Neural progenitor cell (in vitro differentiated cells): ENCODE measurements at regions not wholly inside any gene's neighbourhood (a gene's known extent, or its start where the extent isn't known, plus 50 kb on each side); places are given as distances from the start of the nearest gene placed in this dataset.

Experiments
- DNase-seq: peaks from one replicate; pipeline ENCODE4 v3.0.0-alpha.2; 2016; ENCODE audit warnings: low spot score
- H2AFZ ChIP-seq: fragments of 200-600 bp; sonication (generic); replicated peaks from 2 replicates; pipeline ENCODE4 v1.6.1; 2016; ENCODE audit warnings: antibody characterized with exemption
- H3F3A ChIP-seq: fragments of 200-600 bp; sonication (generic); 2 replicates; pipeline ENCODE4 v1.6.1; 2016; ENCODE audit warnings: antibody characterized with exemption, low read depth
- H3K27ac ChIP-seq: fragments of 200-600 bp; sonication (generic); 2 replicates; pipeline ENCODE4 v1.5.1; 2016; ENCODE audit warnings: mild to moderate bottlenecking
- H3K27me3 ChIP-seq: fragments of 200-600 bp; sonication (generic); 2 replicates; pipeline ENCODE4 v1.6.1; 2016; ENCODE audit warnings: mild to moderate bottlenecking, moderate library complexity
- H3K36me3 ChIP-seq: fragments of 200-600 bp; sonication (generic); 2 replicates; pipeline ENCODE4 v1.5.1; 2016
- H3K4me1 ChIP-seq: fragments of 200-600 bp; sonication (generic); 2 replicates; pipeline ENCODE4 v1.6.1; 2016; ENCODE audit warnings: mixed run types
- H3K4me2 ChIP-seq: fragments of 200-600 bp; sonication (generic); 2 replicates; pipeline ENCODE4 v1.6.1; 2016
- H3K4me3 ChIP-seq: fragments of 200-600 bp; sonication (generic); 2 replicates; pipeline ENCODE4 v1.5.1; 2016
- H3K79me2 ChIP-seq: fragments of 200-600 bp; sonication (generic); 2 replicates; pipeline ENCODE4 v1.6.1; 2016; ENCODE audit warnings: low read depth
- H3K9ac ChIP-seq: fragments of 200-600 bp; sonication (generic); 2 replicates; pipeline ENCODE4 v1.6.1; 2016
- H3K9me3 ChIP-seq: fragments of 200-600 bp; sonication (generic); 2 replicates; pipeline ENCODE4 v1.5.1; 2016; ENCODE audit warnings: low read depth
- H4K20me1 ChIP-seq: fragments of 200-600 bp; sonication (generic); 2 replicates; pipeline ENCODE4 v1.6.1; 2016; ENCODE audit warnings: low read depth
- H3K27ac Mint-ChIP-seq: 3 replicates; pipeline ENCODE4 v1.8.0; 2021; ENCODE audit warnings: mixed read lengths
- H3K27me3 Mint-ChIP-seq: 2 replicates; pipeline ENCODE4 v1.8.0; 2022; ENCODE audit warnings: low read depth, mild to moderate bottlenecking, inconsistent platforms, moderate library complexity, mixed read lengths; ENCODE audit not compliant: insufficient read depth
- H3K36me3 Mint-ChIP-seq: 3 replicates; pipeline ENCODE4 v1.8.0; 2021; ENCODE audit warnings: mixed read lengths
- H3K4me1 Mint-ChIP-seq: 3 replicates; pipeline ENCODE4 v1.8.0; 2021; ENCODE audit warnings: mixed read lengths
- H3K4me3 Mint-ChIP-seq: 3 replicates; pipeline ENCODE4 v1.8.0; 2021; ENCODE audit warnings: mild to moderate bottlenecking, moderate library complexity, mixed read lengths
- H3K9me3 Mint-ChIP-seq: 3 replicates; pipeline ENCODE4 v1.8.0; 2020; ENCODE audit warnings: mixed read lengths
- EZH2 ChIP-seq: fragments of 200-600 bp; sonication (generic); IDR thresholded peaks from 2 replicates; pipeline ENCODE4 v1.6.1; 2017; ENCODE audit warnings: antibody characterized with exemption, mild to moderate bottlenecking, moderate library complexity
- EZH2phosphoT487 ChIP-seq: fragments of 200-600 bp; sonication (generic); IDR thresholded peaks from 2 replicates; pipeline ENCODE4 v1.6.1; 2017; ENCODE audit warnings: antibody characterized with exemption
- TF ChIP-seq, protein P1 (sequence below): fragments of 200-600 bp; sonication (generic); IDR thresholded peaks from 2 replicates; pipeline ENCODE4 v1.5.1; 2017; ENCODE audit warnings: antibody characterized with exemption, mild to moderate bottlenecking

DNA sequence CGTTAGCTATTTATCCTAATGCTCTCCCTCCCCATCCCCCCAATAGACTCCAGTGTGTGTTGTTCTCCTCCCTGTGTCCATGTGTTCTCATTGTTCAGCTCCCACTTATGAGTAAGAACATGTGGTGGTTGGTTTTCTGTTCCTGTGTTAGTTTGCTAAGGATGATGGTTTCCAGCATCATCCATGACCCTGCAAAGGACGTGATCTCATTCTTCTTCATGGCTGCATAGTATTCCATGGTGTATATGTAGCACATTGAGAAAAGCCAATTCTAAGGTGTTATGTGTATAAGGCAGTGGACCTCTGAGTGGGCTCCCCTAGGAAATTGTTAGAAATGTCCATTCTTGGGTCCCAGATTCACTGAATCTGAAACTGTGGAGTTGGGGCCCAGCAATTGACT, 103.1 kb upstream of the MYO10 start:
- TF ChIP-seq EZH2phosphoT487 (no peak), EZH2 (no peak)
- TF ChIP-seq, protein P1, sequence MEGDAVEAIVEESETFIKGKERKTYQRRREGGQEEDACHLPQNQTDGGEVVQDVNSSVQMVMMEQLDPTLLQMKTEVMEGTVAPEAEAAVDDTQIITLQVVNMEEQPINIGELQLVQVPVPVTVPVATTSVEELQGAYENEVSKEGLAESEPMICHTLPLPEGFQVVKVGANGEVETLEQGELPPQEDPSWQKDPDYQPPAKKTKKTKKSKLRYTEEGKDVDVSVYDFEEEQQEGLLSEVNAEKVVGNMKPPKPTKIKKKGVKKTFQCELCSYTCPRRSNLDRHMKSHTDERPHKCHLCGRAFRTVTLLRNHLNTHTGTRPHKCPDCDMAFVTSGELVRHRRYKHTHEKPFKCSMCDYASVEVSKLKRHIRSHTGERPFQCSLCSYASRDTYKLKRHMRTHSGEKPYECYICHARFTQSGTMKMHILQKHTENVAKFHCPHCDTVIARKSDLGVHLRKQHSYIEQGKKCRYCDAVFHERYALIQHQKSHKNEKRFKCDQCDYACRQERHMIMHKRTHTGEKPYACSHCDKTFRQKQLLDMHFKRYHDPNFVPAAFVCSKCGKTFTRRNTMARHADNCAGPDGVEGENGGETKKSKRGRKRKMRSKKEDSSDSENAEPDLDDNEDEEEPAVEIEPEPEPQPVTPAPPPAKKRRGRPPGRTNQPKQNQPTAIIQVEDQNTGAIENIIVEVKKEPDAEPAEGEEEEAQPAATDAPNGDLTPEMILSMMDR, result no peak
- peaks cover 1% of the 10 kb centered on the region for H3K27me3 Mint-ChIP-seq
- H3K9me3 Mint-ChIP-seq, result no peaks in the 10 kb centered on the region
- Histone ChIP-seq H3K4me3 (no peak overlapping the region), H3K36me3 (no peaks in the 10 kb centered on the region), H3K27ac (no peak overlapping the region), H2AFZ (no peak overlapping the region), H3K4me2 (no peak overlapping the region), H3K9ac (no peak overlapping the region), H3K27me3 (no peaks in the 10 kb centered on the region), H4K20me1 (no peaks in the 10 kb centered on the region), H3K79me2 (no peaks in the 10 kb centered on the region), H3K4me1 (no peaks in the 10 kb centered on the region), H3K9me3 (no peaks in the 10 kb centered on the region), H3F3A (no peaks in the 10 kb centered on the region)
- no peaks in the 10 kb centered on the region for H3K36me3 Mint-ChIP-seq
- H3K4me3 Mint-ChIP-seq, result no peak overlapping the region
- H3K27ac Mint-ChIP-seq, result no peak overlapping the region
- H3K4me1 Mint-ChIP-seq, result peaks cover 9% of the 10 kb centered on the region
- no peak for DNase-seq

DNA sequence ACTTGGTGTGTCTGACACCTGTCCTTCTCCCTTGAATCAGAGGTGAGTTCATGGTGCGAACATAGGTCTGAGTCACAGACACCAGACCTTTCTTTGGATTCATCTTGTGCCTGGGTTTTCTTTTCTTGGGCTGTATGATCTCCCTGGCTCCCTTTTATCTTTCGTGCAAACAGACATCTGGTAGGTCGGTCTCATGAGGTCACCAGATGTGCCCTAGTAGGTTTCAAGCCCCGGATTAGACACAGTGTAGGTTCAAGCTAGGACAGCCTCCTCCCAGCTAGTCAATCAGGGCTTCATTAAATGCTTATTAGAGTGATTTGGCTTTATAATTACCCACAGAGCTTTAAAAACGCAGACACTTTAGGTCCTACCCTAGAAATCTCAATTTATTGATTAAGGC, 106.0 kb upstream of the MYO10 start:
- no peak overlapping the region for H3K4me3 ChIP-seq

DNA sequence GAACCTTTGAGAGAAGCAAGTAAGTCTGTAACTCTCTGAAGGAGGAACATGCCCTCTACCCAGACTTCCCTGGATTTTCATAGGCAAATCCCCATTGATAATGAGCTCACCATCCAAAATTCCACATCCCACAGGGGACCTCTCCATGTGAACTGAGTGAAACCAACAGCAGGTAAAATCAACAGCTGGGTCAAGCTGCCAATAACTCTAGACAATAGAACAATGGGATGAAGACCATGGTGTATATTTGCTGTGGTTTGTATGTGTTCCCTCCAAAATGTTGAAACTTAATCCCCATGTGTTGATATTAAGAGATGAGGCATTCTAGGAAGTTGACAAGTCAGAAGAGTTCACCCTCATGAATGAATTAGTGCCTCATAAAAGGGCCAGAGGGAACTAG, 110.2 kb upstream of the MYO10 start:
- Histone ChIP-seq H3K27ac (no peak overlapping the region), H4K20me1 (no peaks in the 10 kb centered on the region), H3K4me2 (no peak overlapping the region), H3F3A (no peaks in the 10 kb centered on the region), H3K27me3 (no peaks in the 10 kb centered on the region), H3K9ac (no peak overlapping the region), H3K79me2 (no peaks in the 10 kb centered on the region), H3K36me3 (no peaks in the 10 kb centered on the region), H3K9me3 (no peaks in the 10 kb centered on the region), H3K4me1 (no peaks in the 10 kb centered on the region), H3K4me3 (no peak overlapping the region), H2AFZ (no peak overlapping the region)
- Mint-ChIP-seq H3K27ac (no peak overlapping the region), H3K4me3 (no peak overlapping the region), H3K27me3 (peaks cover 6% of the 10 kb centered on the region), H3K9me3 (no peaks in the 10 kb centered on the region), H3K36me3 (no peaks in the 10 kb centered on the region), H3K4me1 (peaks cover 4% of the 10 kb centered on the region)
- TF ChIP-seq, protein P1, result no peak
- no peak for DNase-seq

More for the DNA sequence above, 106.0 kb upstream of the MYO10 start:
- Mint-ChIP-seq H3K27me3 (peaks cover 2% of the 10 kb centered on the region), H3K4me3 (no peak overlapping the region), H3K36me3 (no peaks in the 10 kb centered on the region), H3K4me1 (peaks cover 9% of the 10 kb centered on the region), H3K9me3 (no peaks in the 10 kb centered on the region), H3K27ac (no peak overlapping the region)
- Histone ChIP-seq H3K4me2 (no peak overlapping the region), H4K20me1 (no peaks in the 10 kb centered on the region), H3K27ac (no peak overlapping the region), H3K9ac (no peak overlapping the region), H3K36me3 (no peaks in the 10 kb centered on the region), H3K79me2 (no peaks in the 10 kb centered on the region), H3K4me1 (no peaks in the 10 kb centered on the region), H2AFZ (no peak overlapping the region), H3K9me3 (no peaks in the 10 kb centered on the region), H3F3A (no peaks in the 10 kb centered on the region), H3K27me3 (no peaks in the 10 kb centered on the region)
- TF ChIP-seq EZH2phosphoT487 (no peak), EZH2 (no peak)
- TF ChIP-seq, protein P1, result no peak
- no peak for DNase-seq

DNA sequence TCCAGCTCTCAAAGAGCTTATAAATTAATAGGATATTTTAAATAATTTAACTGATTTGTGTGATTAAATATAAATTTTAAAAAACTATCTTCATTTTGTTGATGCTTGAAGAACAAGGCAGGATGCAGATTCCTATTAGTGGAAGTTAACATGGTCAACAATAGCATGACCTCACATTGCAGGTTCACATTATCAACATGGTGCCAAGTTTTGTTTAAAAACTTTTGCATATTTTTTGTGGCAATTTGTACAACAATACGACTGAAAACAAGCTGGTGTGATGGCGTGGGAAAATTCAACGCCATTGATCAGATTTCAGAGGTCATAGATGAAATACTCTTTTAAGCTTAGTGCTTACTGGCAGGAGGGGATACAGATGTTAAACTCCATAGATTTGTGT, 114.1 kb upstream of the MYO10 start:
- no peaks in the 10 kb centered on the region for H3K36me3 ChIP-seq
- no peak overlapping the region for H2AFZ ChIP-seq
- Mint-ChIP-seq H3K36me3 (no peaks in the 10 kb centered on the region), H3K4me1 (no peaks in the 10 kb centered on the region), H3K4me3 (no peak overlapping the region), H3K27me3 (peaks cover 9% of the 10 kb centered on the region), H3K9me3 (no peaks in the 10 kb centered on the region), H3K27ac (no peak overlapping the region)
- TF ChIP-seq EZH2 (no peak), EZH2phosphoT487 (no peak)
- TF ChIP-seq, protein P1, result no peak
- H3K9ac ChIP-seq, result no peak overlapping the region
- no peaks in the 10 kb centered on the region for H4K20me1 ChIP-seq
- no peaks in the 10 kb centered on the region for H3K9me3 ChIP-seq
- no peak overlapping the region for H3K27ac ChIP-seq
- no peak for DNase-seq
- H3K4me1 ChIP-seq, result no peaks in the 10 kb centered on the region
- H3F3A ChIP-seq, result no peaks in the 10 kb centered on the region
- no peak overlapping the region for H3K4me3 ChIP-seq
- no peaks in the 10 kb centered on the region for H3K27me3 ChIP-seq
- H3K79me2 ChIP-seq, result no peaks in the 10 kb centered on the region
- H3K4me2 ChIP-seq, result no peak overlapping the region
